Stimulated activated CD8-positive, alpha-beta memory T cell treated with anti-CD3 and anti-CD28 coated beads, Interleukin-12 subunit alpha, Interleukin-12 subunit beta, amount 100 ng/mL, for 4 hours (primary cell): ENCODE measurements at regions not wholly inside any gene's neighbourhood (a gene's known extent, or its start where the extent isn't known, plus 50 kb on each side); places are given as distances from the start of the nearest gene placed in this dataset.

Experiments used
- DNase-seq: peaks from one replicate; pipeline ENCODE4 v3.0.0-alpha.2; 2020; ENCODE audit warnings: low read depth

GRCh38 chr18:37937287-37937686 is 371.7 kb upstream of the CELF4 start:
- no peak for DNase-seq

- no peak for DNase-seq
Measured at GRCh38 chr18:37935086-37935485, 369.5 kb upstream of the CELF4 start.

GRCh38 chr18:37930640-37931039 is 365.0 kb upstream of the CELF4 start:
- DNase-seq, result no peak

- DNase-seq, result no peak
Measured at GRCh38 chr18:37922162-37922561, 356.6 kb upstream of the CELF4 start.

- DNase-seq, result no peak
Measured at GRCh38 chr18:37920865-37921264, 355.3 kb upstream of the CELF4 start.

GRCh38 chr18:37913051-37913450 is 347.5 kb upstream of the CELF4 start:
- DNase-seq, result no peak

- DNase-seq, result no peak
Measured at GRCh38 chr18:37902344-37902743, 336.7 kb upstream of the CELF4 start.

GRCh38 chr18:37900326-37900725 is 334.7 kb upstream of the CELF4 start:
- DNase-seq, result no peak

- no peak for DNase-seq
Measured at GRCh38 chr18:37889963-37890362, 324.4 kb upstream of the CELF4 start.

GRCh38 chr18:37874721-37875120 is 309.1 kb upstream of the CELF4 start:
- no peak for DNase-seq

- DNase-seq, result no peak
Measured at GRCh38 chr18:37873416-37873815, 307.8 kb upstream of the CELF4 start.

GRCh38 chr18:37872562-37872961 is 307.0 kb upstream of the CELF4 start:
- DNase-seq, result no peak

GRCh38 chr18:37871561-37871960 is 306.0 kb upstream of the CELF4 start:
- DNase-seq, result no peak

GRCh38 chr18:37869051-37869450 is 303.5 kb upstream of the CELF4 start:
- DNase-seq, result no peak

- no peak for DNase-seq
Measured at GRCh38 chr18:37864122-37864521, 298.5 kb upstream of the CELF4 start.

- no peak for DNase-seq
Measured at GRCh38 chr18:37861981-37862380, 296.4 kb upstream of the CELF4 start.

- no peak for DNase-seq
Measured at GRCh38 chr18:37854396-37854795, 288.8 kb upstream of the CELF4 start.

GRCh38 chr18:37853706-37854105 is 288.1 kb upstream of the CELF4 start:
- no peak for DNase-seq

GRCh38 chr18:37852464-37852863 is 286.9 kb upstream of the CELF4 start:
- DNase-seq, result no peak

- DNase-seq, result no peak
Measured at GRCh38 chr18:37847544-37847943, 281.9 kb upstream of the CELF4 start.

GRCh38 chr18:37846996-37847395 is 281.4 kb upstream of the CELF4 start:
- no peak for DNase-seq

- no peak for DNase-seq
Measured at GRCh38 chr18:37845498-37845897, 279.9 kb upstream of the CELF4 start.

GRCh38 chr18:37844209-37844970 is 278.8 kb upstream of the CELF4 start:
- no peak for DNase-seq

- DNase-seq, result no peak
Measured at GRCh38 chr18:37838083-37838482, 272.5 kb upstream of the CELF4 start.
